Muscle layer of colon (tissue), 2 donors: ENCODE measurements at regions not wholly inside any gene's neighbourhood (a gene's known extent, or its start where the extent isn't known, plus 50 kb on each side); places are given as distances from the start of the nearest gene placed in this dataset.
"Not testable (repeated sequence)": the region's sequence is repeated elsewhere in the genome, so short reads cannot be mapped to it uniquely, and the experiment has no call there.

Source experiments
- H3K27ac ChIP-seq: one replicate; pipeline ENCODE4 v1.7.0; 2013; ENCODE audit warnings: low read depth, mild to moderate bottlenecking, low read length, moderate library complexity
- H3K27me3 ChIP-seq, 2 donors: one replicate each; pipeline ENCODE4 v1.7.0; 2013; ENCODE audit warnings: low read length in 2 of 2, mild to moderate bottlenecking in 2 of 2; ENCODE audit not compliant: insufficient read depth in 2 of 2, control insufficient read depth in 1 of 2
- H3K36me3 ChIP-seq: one replicate; pipeline ENCODE4 v1.7.0; 2013; ENCODE audit warnings: mild to moderate bottlenecking, low read length; ENCODE audit not compliant: insufficient read depth
- H3K4me1 ChIP-seq: one replicate; pipeline ENCODE4 v1.7.0; 2013; ENCODE audit warnings: mild to moderate bottlenecking, low read length; ENCODE audit not compliant: insufficient read depth
- H3K4me3 ChIP-seq, 2 donors: one replicate each; pipeline ENCODE4 v1.7.0; 2013; ENCODE audit warnings: low read length in 2 of 2, low read depth in 1 of 2, mild to moderate bottlenecking in 1 of 2, moderate library complexity in 1 of 2
- H3K9ac ChIP-seq: one replicate; pipeline ENCODE4 v1.7.0; 2013; ENCODE audit warnings: low read length
- H3K9me3 ChIP-seq: one replicate; pipeline ENCODE4 v1.7.0; 2013; ENCODE audit warnings: mild to moderate bottlenecking, low read length
- donor health status: abdominal sarcoma.
- donor health status: Adenocarcinoma of cecum.

DNA sequence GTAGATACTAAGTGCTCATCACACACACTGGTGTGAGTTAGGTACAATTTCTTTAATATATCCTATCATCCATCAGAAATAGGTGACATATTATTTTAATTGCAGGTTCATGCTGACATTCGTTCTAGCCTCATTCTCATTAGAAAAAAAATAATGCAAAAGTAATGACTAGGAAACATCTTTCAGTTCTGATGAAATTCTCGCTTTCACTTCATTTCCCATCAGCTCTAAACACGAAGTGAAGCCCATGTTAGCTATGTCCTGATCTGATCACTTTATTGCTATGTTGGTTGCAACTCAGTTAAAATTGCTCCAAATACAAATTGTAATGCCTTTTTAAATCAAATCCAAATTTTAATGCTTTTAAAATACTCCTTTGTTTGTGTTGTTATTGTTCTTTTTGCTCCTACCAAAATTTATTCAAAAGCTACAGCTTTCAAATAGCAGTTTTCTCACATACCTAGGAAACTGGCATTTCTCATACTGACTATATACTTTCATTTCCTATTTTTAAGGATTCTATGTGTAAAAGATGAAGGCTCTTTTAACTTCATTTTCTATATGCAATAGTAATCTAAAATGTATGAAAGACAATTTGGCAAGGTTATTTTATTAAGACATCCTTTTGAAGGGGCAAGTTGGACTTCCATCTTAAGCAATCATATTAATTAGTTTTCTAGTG, 1237.8 kb upstream of the ACO1 start:
- no peaks in the 10 kb centered on the region for H3K9me3 ChIP-seq
- no peaks in the 10 kb centered on the region for H3K36me3 ChIP-seq
- peaks cover 4% of the 10 kb centered on the region for H3K4me1 ChIP-seq
- H3K4me3 ChIP-seq, result no peak overlapping the region
- no peak overlapping the region for H3K9ac ChIP-seq
- H3K27me3 ChIP-seq, result no peaks in the 10 kb centered on the region
- no peak overlapping the region for H3K27ac ChIP-seq

DNA sequence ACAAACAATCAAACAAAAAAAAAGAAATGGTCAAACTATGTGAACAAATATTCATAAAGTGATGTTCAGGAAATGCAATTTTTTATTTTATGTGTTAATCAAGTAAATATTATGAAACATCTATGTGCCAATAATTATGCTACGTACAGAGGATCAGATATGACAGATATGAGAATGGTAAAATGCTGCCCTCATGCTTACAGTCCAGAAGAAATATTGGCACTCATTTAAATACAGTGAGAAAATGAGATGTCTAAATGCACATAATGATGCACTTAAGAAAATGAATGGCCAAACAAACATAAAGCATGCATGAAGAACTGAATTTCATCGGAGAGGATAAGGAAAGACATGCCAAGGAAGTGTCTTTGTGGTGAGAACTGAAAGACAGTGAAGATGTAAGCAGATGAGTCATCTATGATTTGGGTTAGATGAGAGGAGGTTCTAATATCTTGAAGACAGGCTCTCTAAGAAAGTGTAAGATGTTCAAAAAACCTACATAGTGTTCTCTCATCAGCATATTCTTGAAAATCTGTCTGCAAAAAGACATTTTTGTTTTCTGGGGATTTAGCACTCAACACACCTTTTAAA, 1231.1 kb upstream of the ACO1 start:
- Histone ChIP-seq H3K27ac (no peak overlapping the region), H3K4me1 (peaks cover 4% of the 10 kb centered on the region), H3K9me3 (no peaks in the 10 kb centered on the region), H3K27me3 (no peaks in the 10 kb centered on the region), H3K36me3 (no peaks in the 10 kb centered on the region), H3K4me3 (no peak overlapping the region), H3K9ac (no peak overlapping the region)

DNA sequence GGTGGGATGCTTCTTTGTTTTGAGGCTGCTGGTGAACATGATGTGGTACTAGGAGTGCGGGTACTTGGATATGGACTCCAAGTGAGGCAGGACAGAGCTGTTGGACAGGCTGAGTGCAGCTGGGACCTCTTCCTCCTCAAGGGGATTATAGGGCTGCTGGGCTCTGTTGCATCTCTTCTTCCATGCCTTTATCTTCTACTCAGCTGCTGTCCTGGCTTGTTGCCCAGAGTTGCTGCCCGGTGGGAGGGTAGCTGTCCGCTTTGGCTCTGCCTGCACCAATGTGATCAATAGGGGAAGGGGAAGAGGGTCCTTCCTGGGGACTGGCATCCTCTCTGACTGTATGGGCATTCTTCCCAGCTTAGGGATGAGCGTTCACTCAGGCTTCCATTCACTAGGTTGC, 1217.9 kb upstream of the ACO1 start:
- Histone ChIP-seq H3K27me3 (no peaks in the 10 kb centered on the region), H3K27ac (no peak overlapping the region), H3K4me1 (no peaks in the 10 kb centered on the region), H3K4me3 (no peak overlapping the region), H3K36me3 (no peaks in the 10 kb centered on the region), H3K9ac (no peak overlapping the region), H3K9me3 (no peaks in the 10 kb centered on the region)

DNA sequence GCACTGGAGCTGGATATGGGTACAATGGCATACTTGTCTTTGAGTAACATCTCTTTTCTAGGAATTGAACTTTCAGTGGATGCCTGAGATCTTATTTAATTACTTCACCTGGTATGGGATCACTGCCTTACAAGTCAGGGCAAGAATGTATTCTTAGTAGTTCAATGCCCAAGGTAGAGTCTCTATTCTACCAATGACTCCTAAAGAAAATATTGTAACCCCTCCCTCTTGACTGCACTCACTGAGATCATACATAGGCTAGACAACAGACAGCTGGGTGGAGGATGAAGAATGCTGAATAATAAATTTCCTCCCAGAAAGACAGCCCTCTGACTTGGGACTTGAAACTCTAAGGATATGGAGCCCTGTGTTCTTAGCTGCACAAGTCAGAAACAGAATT, 1216.3 kb upstream of the ACO1 start:
- Histone ChIP-seq H3K4me1 (no peaks in the 10 kb centered on the region), H3K4me3 (no peak overlapping the region), H3K36me3 (no peaks in the 10 kb centered on the region), H3K9me3 (no peaks in the 10 kb centered on the region), H3K27me3 (no peaks in the 10 kb centered on the region), H3K9ac (no peak overlapping the region), H3K27ac (no peak overlapping the region)

DNA sequence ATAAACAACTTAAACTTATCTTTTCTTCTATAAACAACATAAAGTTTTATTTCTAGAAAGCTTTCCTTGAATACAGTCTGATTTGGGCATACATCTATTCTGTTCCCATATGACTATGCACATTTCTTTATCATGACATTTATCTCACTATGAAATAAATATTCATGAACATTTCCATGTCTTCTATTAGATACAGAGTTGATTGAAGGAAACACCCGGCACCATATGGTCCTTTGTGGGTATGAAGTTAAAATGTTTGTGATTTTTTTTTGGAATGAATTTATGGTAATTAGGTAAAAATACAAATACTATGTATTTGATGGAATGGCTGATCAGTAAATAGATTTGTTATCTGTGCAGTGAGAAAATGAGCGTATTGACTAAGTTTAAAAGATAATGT, 1209.8 kb upstream of the ACO1 start:
- no peaks in the 10 kb centered on the region for H3K9me3 ChIP-seq
- no peaks in the 10 kb centered on the region for H3K36me3 ChIP-seq
- no peak overlapping the region for H3K4me3 ChIP-seq
- H3K9ac ChIP-seq, result no peak overlapping the region
- no peaks in the 10 kb centered on the region for H3K4me1 ChIP-seq
- no peaks in the 10 kb centered on the region for H3K27me3 ChIP-seq
- no peak overlapping the region for H3K27ac ChIP-seq

DNA sequence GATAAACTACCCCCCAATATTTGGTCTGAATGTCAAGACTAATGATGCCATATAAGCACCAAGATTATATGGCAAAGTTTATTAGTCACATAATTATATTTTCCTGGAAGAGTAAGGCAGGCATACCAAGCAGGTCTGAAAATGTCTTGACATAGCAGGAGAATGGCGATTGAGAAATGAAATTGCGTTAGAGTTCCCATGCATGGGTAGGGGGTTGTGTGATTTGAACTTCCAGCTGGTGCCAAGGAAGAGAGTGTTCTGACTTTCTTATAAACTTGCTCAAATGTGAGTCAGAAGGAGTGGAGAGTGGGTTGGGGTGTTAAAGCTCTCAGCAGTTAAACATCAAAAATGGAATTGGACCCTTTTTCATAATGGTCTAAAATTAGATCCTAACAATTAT, 1200.6 kb upstream of the ACO1 start:
- no peak overlapping the region for H3K27ac ChIP-seq
- H3K9ac ChIP-seq, result no peak overlapping the region
- H3K4me3 ChIP-seq, result no peak overlapping the region
- no peaks in the 10 kb centered on the region for H3K4me1 ChIP-seq
- H3K27me3 ChIP-seq, result no peaks in the 10 kb centered on the region
- no peaks in the 10 kb centered on the region for H3K9me3 ChIP-seq
- no peaks in the 10 kb centered on the region for H3K36me3 ChIP-seq

DNA sequence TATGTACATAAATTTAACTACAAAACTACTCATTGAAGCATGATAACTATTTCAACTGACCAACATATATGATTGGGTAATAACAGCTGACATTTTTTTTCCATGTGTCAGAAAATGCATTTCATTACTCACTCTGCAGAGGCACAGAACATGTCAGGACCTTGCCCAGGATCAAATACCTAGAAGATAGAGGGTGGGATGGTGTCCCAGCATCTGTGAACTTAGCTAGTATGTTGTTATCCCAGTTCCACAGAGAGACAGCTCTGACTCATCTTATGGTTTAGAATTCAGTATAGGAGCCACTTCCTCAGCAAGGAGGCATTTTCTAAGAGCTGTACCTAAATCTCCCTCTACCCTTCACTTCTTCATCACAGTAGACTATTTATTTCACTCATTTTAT, 1198.6 kb upstream of the ACO1 start:
- Histone ChIP-seq H3K27me3 (no peaks in the 10 kb centered on the region), H3K4me1 (no peaks in the 10 kb centered on the region), H3K4me3 (no peak overlapping the region), H3K9ac (no peak overlapping the region), H3K27ac (no peak overlapping the region), H3K36me3 (no peaks in the 10 kb centered on the region), H3K9me3 (no peaks in the 10 kb centered on the region)

DNA sequence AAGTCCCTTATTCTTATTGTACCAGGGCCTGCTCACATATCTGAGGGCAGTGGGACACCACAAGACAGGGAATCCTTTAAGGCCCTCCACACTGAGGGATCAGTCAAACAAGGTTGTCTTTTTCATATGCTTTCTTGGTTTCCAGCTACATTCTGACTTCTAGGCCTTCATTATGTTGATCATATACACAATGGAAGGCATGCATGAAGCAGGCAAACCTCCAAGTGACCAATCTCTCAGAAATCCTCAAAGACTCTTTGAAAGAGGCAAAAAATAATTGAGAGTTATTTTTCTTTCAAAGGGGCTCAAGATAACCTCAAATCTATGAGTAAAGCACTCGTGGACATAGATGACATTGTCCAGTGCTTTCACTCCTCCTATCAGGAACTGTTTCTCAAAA, 1195.9 kb upstream of the ACO1 start:
- Histone ChIP-seq H3K4me1 (no peaks in the 10 kb centered on the region), H3K27me3 (no peaks in the 10 kb centered on the region), H3K36me3 (no peaks in the 10 kb centered on the region), H3K9ac (no peak overlapping the region), H3K4me3 (no peak overlapping the region), H3K9me3 (no peaks in the 10 kb centered on the region), H3K27ac (no peak overlapping the region)

DNA sequence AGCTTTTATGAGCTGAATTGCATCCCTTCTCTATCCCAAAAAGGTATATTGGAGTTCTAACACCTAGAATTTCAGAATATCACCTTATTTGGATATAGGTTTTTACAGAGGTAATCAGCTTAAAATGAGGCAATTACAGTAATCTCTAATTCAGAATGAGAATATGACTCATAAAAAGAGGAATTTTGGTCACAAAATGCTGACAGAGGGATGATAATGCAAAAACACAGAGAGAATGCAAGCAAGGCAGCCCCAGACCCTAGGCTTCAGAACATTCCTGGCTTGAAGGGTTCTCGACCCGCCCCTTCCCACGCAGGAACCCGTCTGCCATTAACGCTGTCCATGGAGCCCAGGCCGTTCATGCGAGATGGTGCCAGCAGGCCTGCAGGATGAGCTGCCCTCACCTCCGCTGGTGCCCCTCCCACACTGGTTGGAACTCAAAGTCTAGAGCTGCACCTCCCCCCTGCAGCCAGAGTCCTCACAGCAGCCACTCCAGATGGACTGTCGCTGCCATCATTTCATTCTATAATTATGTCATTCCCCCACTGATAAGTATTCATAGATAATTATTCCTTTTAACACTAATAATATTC, 1173.4 kb upstream of the ACO1 start:
- Histone ChIP-seq H3K36me3 (no peaks in the 10 kb centered on the region), H3K4me3 (no peak overlapping the region), H3K4me1 (no peaks in the 10 kb centered on the region), H3K27me3 (no peaks in the 10 kb centered on the region), H3K9ac (no peak overlapping the region), H3K27ac (no peak overlapping the region), H3K9me3 (no peaks in the 10 kb centered on the region)

DNA sequence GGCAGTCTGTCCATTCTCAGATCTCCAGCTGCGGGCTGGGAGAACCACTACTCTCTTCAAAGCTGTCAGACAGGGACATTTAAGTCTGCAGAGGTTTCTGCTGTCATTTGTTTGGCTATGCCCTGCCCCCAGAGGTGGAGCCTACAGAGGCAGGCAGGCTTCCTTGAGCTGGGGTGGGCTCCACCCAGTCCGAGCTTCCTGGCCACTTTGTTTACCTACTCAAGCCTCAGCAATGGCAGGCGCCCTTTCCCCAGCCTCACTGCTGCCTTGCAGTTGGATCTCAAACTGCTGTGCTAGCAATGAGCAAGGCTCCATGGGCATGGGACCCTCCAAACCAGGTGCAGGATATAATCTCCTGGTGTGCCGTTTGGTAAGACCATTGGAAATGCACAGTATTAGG, 1154.5 kb upstream of the ACO1 start:
- not testable (repeated sequence) for H3K36me3 ChIP-seq, H3K9ac ChIP-seq, H3K9me3 ChIP-seq, H3K4me3 ChIP-seq, H3K27ac ChIP-seq, H3K27me3 ChIP-seq, H3K4me1 ChIP-seq

DNA sequence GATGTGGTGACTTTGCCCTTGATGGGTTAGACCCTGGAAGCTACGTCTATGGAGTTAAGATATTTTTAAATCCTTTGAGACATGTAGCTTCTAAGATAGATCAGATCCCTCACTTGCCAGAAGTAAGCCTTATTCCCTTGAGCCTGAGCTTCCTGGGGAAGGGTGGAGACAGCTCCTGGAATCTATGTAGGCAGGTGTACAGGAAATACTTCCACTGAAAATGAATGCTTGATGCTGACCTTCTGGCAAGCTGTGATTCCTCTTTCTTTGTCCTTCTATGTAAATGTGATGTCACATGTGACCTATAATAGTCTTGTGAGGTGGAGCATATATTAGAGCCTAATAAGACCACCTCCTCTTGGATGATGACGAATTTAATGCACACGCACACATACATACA, 1152.0 kb upstream of the ACO1 start:
- Histone ChIP-seq H3K27me3 (no peaks in the 10 kb centered on the region), H3K36me3 (no peaks in the 10 kb centered on the region), H3K27ac (no peak overlapping the region), H3K9ac (no peak overlapping the region), H3K4me1 (no peaks in the 10 kb centered on the region), H3K9me3 (no peaks in the 10 kb centered on the region), H3K4me3 (no peak overlapping the region)

DNA sequence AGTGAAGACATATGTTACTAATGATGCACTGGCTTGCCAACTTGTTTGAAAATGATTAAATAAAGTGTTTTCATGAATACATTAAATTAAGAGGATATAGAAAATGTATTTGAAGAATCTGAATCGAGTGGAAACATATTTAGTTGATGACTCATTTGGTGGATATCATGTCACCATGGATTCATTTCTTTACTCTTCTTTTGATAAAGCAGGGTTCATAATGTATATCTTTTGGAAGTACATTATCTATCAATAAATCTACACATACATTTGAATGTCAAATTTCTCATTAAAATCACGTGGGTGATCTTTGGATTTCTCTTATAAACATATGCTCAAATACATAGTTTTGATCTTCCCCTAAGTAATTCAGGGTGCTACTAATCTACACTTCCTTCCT, 1148.1 kb upstream of the ACO1 start:
- Histone ChIP-seq H3K27ac (no peak overlapping the region), H3K27me3 (no peaks in the 10 kb centered on the region), H3K9ac (no peak overlapping the region), H3K36me3 (no peaks in the 10 kb centered on the region), H3K4me3 (no peak overlapping the region), H3K9me3 (no peaks in the 10 kb centered on the region), H3K4me1 (no peaks in the 10 kb centered on the region)
